Bronchial epithelial cell (primary cell): ENCODE measurements at regions not wholly inside any gene's neighbourhood (a gene's known extent, or its start where the extent isn't known, plus 50 kb on each side); places are given as distances from the start of the nearest gene placed in this dataset.

ENCODE experiments used
- DNase-seq: peaks from one replicate; pipeline ENCODE4 v3.0.0-alpha.2; 2010; ENCODE audit warnings: low read depth
- FAIRE-seq: peaks from 2 replicates; lab custom pipeline; 2011; peaks lifted over from hg19 to GRCh38; lab: Jason Lieb, UNC
- H3K27me3 ChIP-seq: 2 replicates; pipeline ENCODE4 v1.5.1; 2011; ENCODE audit warnings: low read length; ENCODE audit not compliant: control insufficient read depth, insufficient read depth
- H3K36me3 ChIP-seq: 2 replicates; pipeline ENCODE4 v1.5.1; 2011; ENCODE audit warnings: low read length; ENCODE audit not compliant: control insufficient read depth, insufficient read depth
- H3K4me3 ChIP-seq: 2 replicates; pipeline ENCODE4 v1.5.1; 2011; ENCODE audit warnings: mild to moderate bottlenecking, low read depth, low read length, control low read depth
- TF ChIP-seq, protein P1 (sequence below): IDR thresholded peaks from 2 replicates; pipeline ENCODE4 v1.5.1; 2011; ENCODE audit warnings: mild to moderate bottlenecking, moderate library complexity, low read length, control low read depth, inconsistent platforms; ENCODE audit not compliant: insufficient read depth, severe bottlenecking

DNA sequence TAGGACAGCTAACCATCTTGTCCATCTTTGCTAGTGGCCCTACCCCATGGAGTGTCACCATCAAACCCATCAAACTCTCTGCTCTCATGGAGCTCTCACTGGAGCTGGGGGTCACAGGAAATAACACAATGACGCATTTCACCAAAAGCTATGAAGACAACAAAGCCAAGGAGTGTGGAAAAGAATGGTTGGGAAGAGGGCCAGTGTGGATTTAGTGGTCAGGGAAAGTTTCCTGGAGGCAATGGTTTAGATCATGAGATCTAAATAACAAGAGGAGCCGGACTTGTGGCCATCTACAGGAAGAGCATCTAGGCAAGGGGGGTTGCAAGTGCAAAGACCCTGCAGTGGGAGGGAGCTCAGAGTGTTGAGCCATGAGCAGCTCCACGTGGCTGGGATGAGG lies 189.5 kb downstream of the BMP7 start:
- DNase-seq (no peak), FAIRE-seq (no peak)
- TF ChIP-seq, protein P1, sequence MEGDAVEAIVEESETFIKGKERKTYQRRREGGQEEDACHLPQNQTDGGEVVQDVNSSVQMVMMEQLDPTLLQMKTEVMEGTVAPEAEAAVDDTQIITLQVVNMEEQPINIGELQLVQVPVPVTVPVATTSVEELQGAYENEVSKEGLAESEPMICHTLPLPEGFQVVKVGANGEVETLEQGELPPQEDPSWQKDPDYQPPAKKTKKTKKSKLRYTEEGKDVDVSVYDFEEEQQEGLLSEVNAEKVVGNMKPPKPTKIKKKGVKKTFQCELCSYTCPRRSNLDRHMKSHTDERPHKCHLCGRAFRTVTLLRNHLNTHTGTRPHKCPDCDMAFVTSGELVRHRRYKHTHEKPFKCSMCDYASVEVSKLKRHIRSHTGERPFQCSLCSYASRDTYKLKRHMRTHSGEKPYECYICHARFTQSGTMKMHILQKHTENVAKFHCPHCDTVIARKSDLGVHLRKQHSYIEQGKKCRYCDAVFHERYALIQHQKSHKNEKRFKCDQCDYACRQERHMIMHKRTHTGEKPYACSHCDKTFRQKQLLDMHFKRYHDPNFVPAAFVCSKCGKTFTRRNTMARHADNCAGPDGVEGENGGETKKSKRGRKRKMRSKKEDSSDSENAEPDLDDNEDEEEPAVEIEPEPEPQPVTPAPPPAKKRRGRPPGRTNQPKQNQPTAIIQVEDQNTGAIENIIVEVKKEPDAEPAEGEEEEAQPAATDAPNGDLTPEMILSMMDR, result no peak
- Histone ChIP-seq H3K27me3 (no peaks in the 10 kb centered on the region), H3K4me3 (no peak overlapping the region), H3K36me3 (no peaks in the 10 kb centered on the region)

- Histone ChIP-seq H3K36me3 (no peaks in the 10 kb centered on the region), H3K27me3 (no peaks in the 10 kb centered on the region), H3K4me3 (no peak overlapping the region)
- TF ChIP-seq, protein P1, result no peak
- DNase-seq (no peak), FAIRE-seq (no peak)
Measured at GRCh38 chr20:57078116-57078515, 188.3 kb downstream of the BMP7 start.

DNA sequence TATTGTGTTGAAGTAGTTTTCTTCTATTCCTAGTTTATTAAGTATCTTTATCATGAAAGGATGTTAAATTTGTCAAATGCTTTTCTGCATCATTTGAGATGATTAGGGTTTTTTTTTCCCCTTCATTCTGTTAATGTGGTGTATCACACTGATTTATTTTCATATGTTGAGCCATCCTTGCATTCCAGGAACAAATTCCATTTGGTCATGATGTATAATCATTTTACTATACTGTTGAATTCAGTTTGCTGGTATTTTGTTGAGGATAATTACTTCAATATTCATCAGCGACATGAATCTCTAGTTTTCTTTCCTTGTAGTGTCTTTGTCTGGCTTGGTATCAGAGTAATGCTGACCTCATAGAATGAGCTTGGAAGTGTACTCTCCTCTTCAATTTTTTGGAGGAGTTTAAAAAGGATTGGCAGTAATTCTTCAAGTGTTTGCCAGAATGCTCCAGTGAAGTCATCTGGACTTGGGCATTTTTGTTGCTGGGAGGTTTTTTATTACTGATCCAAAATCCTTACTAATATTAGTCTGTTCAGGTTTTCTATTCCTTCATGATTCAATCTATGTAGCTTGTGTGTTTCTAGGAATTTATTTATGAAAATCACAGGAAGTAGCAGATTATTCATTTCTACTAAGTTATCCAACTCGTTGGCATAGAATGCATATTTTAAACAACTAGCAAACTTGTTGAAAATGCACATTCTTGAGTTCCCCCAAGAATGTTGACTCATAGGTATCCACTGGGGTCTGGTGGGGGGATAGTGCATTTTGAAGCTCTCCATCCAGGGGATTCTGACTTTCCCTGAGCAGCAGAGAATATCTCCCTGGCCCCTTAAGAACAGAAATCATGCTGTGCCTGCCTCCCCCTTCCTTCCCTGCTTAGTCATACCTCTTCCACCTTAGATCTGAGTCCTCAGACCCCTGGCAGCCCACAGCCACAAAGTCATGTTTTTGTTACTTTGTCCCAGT lies 187.1 kb downstream of the BMP7 start:
- H3K4me3 ChIP-seq, result no peak overlapping the region
- TF ChIP-seq, protein P1, result no peak
- no peaks in the 10 kb centered on the region for H3K27me3 ChIP-seq
- FAIRE-seq, result no peak
- no peak for DNase-seq
- no peaks in the 10 kb centered on the region for H3K36me3 ChIP-seq

DNA sequence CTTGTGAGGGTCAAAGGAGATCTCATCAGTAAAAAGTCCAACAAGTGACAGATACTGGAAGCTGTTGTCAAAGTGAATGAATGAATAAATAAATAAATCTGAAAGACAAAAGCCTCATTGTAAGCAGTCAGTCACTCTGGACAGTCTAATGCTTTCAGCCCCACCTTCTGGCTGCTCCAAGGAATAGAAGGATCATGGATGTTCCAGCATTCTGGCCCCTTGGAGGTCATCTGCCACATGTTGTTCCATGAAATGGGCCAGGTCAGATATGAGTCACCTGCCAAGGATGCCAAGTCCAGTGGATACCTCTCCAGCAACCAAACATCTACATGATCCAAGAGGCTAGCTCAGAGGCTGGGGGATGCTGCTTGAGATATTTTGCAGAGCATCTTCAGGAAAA lies 185.6 kb downstream of the BMP7 start:
- DNase-seq (no peak), FAIRE-seq (no peak)
- H3K36me3 ChIP-seq, result no peaks in the 10 kb centered on the region
- TF ChIP-seq, protein P1, result no peak
- no peak overlapping the region for H3K4me3 ChIP-seq
- H3K27me3 ChIP-seq, result no peaks in the 10 kb centered on the region

- no peak overlapping the region for H3K4me3 ChIP-seq
- TF ChIP-seq, protein P1, result no peak
- H3K36me3 ChIP-seq, result no peaks in the 10 kb centered on the region
- DNase-seq (no peak), FAIRE-seq (no peak)
- H3K27me3 ChIP-seq, result no peaks in the 10 kb centered on the region
Measured at GRCh38 chr20:57082357-57082945, 184.0 kb downstream of the BMP7 start.
